ENCODE measurements at regions not wholly inside any gene's neighbourhood (a gene's known extent, or its start where the extent isn't known, plus 50 kb on each side); places are given as distances from the start of the nearest gene placed in this dataset.
"Not testable (repeated sequence)": the region's sequence is repeated elsewhere in the genome, so short reads cannot be mapped to it uniquely, and the experiment has no call there.

DNA sequence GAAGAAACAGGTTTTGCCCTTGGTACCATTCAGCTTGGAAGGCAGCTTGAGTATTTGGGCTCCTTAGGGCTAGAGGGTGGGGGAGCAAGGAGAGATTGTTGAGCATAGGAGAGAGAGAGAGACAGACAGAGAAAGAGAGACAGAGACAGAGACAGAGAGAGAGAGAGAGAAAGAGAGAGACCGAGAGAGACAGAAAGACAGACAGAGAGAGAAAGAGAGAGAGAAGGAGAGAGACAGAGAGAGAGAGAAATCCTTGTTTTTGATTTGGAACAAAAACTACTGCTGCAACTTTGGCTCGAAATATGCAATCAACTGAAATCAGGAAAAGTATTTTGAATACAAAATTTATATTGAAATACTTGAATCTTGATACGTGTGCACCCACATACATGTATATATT lies 85.8 kb upstream of the ZNF536 start:
- ChIA-PET CTCF (no interaction called here), POLR2A (no interaction called here)

DNA sequence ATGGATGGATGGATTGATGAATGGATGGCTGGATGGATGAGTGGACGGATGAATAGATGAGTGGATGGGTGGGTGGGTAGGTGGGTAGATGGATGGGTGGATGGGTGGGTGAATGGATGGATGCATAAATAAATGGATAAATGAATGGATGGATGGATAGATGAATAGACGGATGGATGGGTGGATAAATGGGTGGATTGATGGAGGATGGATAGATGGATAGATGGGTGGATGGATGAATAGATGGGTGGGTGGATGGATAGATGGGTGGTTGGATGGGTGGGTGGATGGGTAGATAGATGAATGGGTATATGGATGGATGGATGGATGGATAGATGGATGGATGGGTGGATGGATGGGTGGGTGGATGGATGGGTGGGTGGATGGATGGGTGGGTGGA lies 84.9 kb upstream of the ZNF536 start:
- ChIA-PET POLR2A (no interaction called here), CTCF (no interaction called here)

DNA sequence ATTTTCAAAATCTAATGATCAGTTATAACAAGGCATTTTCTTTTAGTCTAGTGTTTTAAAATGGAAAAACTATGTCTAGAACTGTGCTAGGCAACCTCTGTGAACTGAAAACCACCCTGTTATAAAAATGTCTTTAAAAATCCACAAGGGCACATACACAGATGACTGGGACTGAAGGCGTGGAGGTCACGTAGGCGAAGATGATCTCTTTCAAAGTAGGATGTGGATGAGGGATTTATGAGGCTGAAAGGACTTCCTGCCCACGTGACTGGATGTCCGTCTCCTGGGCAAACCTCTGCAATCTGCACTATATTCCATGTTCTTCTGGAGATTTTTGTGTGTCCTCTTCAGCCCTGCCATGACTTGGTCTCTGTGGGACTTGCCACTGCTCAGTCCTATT lies 84.2 kb upstream of the ZNF536 start:
- CTCF ChIA-PET, result no interaction called here
- POLR2A ChIA-PET, result no interaction called here

DNA sequence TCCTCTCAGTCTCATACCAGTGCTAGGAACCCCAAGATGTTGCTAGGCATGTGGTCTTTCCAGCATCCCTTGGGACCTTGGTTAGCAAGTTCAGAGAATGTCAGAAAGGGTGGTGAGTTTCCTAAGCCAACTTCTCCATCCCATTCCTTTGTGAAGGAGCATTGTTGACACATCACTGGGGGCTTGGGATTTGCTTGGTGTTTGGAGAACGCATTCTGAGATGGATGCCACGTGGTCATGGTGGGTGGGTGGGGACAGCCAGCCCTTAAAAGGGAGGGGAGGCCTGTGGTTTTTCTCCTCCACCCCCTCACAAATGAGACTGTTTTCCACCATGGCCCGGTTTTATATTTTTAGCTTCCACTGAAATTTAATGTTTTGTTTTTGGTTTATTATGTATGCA lies 83.3 kb upstream of the ZNF536 start:
- POLR2A ChIA-PET, result no interaction called here
- CTCF ChIA-PET, result no interaction called here

DNA sequence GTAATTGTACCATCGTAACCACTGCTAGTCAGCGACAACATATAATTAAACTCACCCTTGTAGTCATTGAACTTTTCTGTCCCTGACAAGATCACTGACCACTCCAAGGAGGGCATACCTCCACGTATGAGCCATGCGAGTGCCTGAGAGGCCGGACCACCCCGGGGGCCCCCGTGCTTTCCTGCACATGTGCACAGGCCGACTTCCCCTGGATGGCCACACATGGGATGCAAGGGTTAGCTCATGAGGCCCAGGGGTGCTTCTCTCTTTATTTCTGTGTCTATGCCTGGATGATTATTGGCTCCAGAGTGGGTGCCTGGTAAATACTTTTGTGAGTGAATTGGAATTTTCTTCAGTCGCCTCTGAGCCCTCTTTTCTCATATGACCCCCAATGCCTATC lies 82.8 kb upstream of the ZNF536 start:
- POLR2A ChIA-PET, result no interaction called here
- CTCF ChIA-PET, result no interaction called here

DNA sequence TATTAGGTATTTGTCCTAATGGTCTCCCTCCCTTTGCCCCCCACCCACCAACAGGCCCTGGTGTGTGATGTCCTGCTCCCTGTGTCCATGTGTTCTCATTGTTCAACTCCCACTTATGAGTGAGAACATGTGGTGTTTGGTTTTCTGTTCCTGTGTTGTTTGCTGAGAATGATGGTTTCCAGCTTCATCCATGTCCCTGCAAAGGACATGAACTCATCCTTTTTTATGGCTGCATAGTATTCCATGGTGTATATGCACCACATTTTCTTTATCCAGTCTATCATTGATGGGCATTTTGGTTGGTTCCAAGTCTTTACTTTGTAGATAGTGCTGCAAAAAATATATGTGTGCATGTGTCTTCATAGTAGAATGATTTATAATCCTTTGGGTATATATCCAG lies 81.4 kb upstream of the ZNF536 start:
- CTCF ChIA-PET, POLR2A ChIA-PET: not testable (repeated sequence)

DNA sequence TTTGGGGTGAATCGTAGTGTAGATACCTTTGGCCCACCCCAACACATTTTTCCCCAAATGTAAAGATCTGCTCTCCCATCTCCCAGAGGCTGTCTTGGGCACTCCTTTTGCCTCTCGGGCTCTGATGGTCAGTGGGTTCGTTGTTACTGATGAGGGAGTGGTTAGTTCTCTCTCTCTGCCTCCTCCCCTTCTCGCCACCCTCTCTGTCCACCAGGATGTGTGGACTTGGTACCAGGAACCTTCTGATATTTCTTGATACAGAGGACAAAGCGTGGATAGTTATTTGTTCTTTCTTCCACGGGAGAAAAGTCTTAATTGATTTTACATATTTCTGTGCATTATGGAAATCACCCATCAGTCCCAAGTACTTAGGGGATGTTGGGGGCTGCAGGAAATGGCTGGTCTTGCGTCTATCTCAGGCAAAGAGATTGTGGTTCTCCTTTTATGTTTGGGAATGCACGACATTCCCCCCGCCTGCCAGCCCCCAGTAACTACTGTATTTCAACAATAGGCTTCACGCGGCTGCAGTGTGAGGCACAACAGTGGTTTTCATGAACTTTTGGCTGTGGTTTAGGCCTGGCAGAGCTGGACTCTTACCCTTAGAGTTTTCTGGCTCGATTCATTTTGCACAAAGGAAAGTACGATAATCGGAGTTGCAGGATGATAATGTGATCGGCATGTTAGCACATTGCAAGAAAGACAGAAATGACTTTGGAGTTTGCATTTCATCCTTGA lies 79.0 kb upstream of the ZNF536 start:
- CTCF ChIA-PET, result no interaction called here

DNA sequence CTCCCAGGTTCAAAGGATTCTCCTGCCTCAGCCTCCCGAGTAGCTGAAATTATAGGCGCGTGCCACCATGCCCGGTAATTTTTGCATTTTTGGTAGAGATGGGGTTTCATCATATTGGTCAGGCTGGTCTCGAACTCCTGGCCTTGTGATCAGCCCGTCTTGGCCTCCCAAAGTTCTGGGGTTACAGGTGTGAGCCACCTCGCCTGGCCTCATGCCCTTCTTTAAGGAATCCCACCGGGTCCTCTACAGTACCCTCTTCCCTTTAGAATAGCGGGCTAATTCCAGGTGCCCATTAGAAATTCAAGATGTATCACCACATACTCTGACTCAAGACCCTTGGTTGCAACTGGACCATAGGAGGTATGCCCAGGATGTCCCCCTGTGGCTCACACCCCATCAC lies 74.2 kb upstream of the ZNF536 start:
- CTCF ChIA-PET, result no interaction called here
- POLR2A ChIA-PET, result no interaction called here

More for the DNA sequence above, 79.0 kb upstream of the ZNF536 start:
- POLR2A ChIA-PET, result no interaction called here

DNA sequence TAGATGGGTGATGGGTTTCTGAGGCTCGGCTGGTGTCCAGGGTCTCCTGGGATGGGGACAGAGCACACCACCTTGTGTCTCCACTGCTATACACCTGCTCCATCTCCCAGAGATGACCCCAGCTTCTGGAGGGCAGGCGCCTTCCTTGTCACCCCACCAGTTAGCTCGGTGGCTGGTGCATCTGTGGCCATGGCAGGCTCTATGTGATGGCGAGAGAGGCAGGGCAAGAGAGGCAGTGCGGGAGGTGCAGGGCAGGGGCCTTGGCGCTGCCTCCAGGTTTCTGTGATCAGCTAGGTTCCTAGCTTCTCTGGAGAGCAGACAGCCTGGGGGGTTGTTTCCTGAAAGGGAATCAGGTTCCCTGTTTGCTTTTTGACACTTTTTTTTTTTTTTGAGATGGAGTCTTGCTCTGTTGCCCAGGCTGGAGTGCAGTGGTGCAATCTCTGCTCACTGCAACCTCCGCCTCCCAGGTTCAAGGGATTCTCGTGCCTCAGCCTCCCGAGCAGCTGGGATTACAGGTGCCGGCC lies 69.0 kb upstream of the ZNF536 start:
- POLR2A ChIA-PET, result no interaction called here
- CTCF ChIA-PET, result no interaction called here

DNA sequence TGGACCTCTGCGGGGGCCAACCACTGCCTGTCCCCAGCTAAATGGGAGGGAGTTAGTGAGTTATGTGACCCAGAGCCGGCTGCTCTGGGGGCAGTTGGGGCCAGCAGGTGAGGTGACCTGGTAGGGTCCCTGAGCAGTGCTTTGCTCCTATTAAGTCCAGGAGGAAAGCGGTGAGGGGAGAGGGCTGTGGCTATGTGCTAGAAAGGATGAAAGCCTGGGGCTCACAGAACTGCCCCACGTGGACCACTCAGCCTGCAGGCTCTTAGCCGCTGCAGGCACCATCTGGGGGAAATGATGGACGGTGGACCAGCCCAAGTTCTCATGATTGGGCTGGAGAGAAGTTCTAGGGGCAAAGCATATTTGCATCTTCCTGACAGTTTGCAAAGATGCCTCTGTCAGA lies 67.6 kb upstream of the ZNF536 start:
- CTCF ChIA-PET, result no interaction called here
- POLR2A ChIA-PET, result no interaction called here

DNA sequence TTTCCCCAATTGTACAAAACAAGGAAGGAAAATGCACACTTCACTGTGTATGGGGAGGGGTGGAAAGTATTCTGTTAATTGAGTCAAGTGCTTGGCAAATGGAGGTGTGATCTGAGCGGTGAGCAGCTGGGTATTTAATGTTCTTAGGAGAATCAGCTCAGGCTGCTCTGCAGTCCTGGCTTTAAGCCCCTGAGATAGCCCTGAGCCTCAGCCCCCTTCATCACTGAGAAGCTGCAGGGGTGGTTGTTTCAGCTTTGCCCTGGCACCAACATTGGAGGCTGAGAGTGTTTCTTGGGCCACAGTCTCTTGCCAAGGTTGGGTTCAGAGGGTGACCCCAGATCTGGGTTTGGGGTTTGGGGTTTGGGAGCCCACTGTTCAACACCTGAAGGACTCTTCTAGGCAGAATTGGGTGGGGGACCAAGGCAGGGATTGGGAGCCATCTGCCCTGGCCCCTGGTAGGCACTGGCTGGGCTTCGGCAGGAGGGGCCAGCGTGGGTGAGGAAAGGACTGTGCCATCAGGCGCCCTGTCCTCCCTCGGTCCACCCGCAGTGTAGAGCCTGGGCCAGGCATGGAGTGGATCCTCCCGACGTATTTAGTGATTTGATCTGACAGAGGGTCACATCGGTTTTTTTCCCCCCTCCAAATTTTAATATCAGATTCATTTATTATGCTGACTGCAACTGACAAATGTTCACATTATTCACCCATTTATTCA lies 66.7 kb upstream of the ZNF536 start:
- POLR2A ChIA-PET, result no interaction called here
- CTCF ChIA-PET, result no interaction called here

DNA sequence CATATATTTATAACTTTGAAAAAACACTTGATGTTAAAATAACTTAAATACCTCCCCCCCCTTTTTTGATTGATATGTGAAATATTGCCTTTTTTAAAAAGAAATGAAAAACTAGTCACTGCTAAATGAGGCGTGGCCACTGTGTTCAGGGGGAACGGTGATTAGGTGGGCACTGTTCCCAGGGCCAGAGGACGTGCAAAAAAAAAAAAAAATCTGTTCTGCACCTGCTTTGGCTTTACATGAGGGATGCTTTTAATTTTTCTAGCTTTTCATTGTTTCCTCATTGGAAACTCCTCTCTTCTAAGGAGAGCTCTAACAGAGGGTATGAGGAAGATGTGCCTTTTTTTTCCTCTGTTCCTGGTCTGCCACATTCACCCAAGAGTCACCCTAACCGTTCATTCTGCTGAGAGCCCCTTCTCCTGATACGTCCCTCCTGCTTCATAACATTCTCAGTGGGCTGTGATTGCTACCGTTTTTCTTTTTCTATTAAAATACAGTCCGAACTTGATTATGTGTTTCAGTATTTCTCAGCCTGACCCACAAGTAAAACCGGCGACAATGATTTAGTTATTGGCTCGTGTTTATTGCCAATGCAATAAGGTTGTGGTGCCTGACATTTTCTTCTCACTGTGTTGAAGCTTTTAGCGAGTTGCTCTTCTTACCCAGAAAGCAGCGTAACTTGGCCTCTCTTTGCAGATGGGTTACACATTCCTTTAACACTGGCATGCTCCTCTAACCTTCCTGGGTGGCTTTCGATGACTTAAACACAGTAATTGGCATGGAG lies 64.8 kb upstream of the ZNF536 start:
- POLR2A ChIA-PET, result no interaction called here
- CTCF ChIA-PET, result no interaction called here

DNA sequence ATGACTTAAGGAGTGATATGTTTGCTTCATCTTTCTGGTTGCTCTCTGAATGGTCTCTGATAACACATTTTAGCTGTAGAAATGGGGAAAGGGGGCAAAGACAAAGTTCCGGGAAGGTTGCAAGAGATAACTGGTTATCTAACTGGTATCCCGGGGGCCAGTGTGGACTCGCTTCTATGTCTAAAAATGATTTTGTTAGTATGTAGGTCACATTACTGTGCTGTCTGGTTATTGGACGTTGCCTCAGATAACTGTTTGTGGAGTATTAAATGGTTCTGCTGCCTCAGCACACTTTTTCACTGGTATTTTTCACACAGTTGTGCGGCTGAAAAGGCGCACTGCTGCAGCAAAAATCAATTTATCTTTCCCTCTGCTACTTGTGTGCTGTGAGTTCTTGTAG lies 63.0 kb upstream of the ZNF536 start:
- ChIA-PET CTCF (no interaction called here), POLR2A (no interaction called here)

DNA sequence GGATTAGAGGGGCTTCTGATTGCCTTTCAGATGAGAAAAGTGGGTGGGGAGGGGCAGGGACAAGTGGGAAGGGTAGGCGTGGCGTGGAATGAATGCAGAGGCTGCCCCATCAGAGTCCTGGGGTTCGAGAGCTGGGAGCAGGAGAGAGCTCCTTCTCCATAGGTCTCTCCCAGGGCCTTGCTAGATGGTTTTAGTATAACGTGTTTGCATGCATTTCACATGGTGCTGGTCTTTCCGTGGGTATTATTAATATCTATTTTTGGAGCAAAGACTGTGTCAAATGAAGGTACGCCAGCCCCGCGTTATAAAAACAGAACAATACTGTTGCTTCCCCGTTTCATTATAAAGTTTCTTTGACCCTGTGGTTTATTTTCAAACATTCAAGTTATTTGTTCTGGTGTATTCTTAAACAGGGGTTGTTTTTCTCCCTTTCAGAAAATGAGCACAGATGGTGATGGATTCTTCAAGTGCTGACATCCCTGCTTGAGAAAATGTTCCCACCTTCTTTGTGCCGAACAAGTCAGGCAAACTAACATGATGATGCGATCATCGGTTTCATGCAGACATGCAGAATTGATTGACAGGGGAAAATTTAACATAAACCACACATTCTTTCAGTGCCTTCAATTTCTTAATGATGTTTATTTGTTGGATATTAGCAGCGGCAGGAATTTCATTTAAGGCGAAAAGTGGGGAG lies 62.1 kb upstream of the ZNF536 start:
- ChIA-PET CTCF (no interaction called here), POLR2A (no interaction called here)

DNA sequence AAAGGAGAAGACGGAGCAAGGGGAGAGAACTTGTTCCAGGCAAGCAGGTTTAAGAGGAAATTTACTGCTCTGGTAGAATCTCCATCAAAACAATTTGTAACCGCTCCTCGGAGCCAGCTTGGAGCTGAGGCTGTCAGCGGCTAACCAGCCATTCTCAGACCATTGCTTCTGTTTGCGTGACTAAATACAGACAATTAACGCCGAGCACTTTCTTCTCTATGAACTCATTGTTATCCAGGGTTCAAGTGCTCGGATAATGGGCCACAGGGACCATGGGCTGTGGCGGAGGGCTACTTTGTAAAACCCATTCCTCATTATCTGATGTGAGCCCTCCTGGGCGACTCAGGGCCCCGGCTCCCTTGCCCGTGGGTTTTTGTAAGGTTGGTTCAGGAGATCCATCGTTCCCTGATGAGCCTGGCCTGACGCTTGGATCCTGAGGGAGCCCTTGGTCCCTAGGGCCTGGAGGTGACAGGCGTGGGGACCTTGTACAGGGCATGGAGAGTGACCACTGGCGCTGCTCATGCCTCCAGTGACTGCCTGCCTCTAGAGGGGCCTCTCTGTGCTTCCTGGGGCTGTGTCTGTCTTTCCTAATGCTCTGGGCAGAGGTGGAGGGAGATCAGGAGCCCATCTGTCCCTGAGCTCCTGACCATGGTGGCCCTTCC lies 61.5 kb upstream of the ZNF536 start:
- POLR2A ChIA-PET, result no interaction called here
- CTCF ChIA-PET, result no interaction called here

DNA sequence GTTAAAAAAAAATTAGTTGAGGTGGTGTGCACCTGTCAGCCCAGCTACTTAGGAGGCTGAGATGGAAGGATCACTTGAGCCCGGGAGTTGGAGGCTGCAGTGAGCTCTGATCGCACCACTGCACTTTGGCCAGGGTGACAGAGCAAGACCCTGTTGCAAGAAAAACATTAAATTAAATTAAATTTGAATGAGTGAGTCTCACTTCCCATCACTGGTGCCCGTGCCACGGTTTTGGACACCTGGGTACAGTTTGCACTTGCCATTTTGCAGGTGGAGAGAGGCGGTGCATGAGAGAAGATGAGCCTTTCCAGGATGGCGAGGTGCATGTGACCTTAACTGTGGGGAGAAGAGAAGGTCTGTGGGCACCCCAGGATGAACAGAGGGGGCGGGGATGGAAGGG lies 60.3 kb upstream of the ZNF536 start:
- ChIA-PET CTCF (no interaction called here), POLR2A (no interaction called here)

DNA sequence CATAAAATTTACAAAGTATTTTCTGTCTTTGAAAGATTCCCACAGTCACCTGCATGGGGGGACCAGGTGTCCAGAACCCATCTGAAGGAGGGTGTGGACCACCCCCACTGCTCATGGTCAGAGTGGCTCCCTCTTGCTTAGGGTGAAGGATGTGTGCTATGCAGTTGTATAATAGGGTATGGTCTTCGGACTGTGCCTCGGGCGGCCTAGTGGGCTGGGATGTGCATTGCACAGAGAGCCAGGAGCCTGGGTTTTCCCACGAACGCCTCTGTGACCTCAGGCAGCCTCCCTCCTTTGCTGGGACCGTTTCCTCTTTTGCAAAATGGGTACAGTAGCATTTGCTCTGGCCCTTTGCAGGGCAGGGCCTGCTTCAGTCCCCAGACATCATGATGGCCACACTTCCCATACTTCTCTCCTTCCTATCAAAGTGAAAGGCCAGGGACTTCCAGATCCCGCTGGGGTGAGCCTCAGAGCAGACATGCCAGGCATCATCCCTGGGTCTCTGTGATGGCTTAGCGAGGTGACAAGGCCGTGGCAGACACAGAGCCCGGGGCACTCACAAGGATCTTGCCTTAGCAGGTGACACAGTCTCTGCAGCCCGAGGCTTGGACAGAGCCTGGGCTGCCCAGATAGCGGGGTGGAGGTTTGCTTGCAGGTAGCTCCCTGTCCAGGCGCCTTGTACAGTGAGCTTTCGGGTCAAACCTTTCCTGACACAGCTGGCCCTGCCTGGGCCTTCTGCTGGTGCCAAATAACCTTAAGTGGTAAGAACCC lies 59.4 kb upstream of the ZNF536 start:
- ChIA-PET CTCF (no interaction called here), POLR2A (no interaction called here)

DNA sequence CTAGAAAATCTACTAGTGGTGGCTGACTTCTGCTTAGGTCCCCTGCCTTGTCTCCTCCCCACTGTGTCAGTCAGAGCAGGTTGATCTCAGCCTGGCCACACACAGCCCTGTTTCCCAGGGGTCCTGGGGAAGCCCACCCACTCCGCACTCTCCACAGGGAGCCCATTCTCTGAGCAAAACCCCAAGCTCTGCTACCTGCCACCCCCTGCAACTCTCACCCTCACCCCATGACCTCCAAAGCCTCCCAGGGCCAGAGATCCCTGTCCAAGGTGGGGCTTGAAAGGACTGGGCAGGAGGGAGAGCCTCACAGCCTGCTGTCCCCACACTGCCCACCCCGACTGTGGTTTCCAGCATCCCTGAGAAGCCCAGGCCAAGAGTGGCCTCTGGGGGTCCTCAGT lies 58.8 kb upstream of the ZNF536 start:
- ChIA-PET POLR2A (no interaction called here), CTCF (no interaction called here)

DNA sequence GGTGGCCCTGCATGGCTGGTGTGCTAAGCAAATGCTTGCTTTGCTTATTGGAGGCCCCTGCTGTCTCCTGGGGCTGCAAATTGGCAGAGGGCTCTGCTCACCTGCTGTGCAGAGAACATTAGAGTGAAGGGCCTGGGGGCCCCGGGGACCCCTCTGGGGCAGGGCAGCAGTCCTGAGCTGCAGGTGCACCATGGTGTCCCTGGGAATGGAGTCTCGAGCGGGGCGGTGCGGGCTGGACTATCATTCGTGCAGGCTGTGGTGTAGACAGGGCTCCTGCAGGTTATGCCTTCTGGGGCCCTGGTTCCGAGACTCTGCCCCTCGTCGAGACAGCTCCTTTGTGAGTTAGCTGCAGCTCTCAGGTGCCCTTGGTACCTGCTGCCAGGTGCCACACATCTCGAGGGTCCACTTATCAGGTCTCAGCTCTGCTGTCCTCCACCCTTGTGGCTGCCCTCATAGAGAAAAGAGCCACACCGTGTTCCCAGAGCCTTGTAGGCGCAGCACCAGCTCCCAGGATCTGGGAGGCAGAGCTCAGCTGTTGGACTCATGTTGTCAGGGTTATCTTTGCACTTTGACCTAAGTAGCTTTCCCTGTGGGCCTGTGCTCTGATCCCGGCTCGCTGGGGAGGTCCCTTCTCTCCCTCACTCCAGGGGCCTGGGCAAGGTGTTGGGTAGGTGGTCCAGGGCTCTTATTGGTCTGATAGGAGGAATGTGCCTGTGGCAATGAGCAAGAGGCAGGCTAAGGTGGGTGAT lies 58.0 kb upstream of the ZNF536 start:
- ChIA-PET POLR2A (no interaction called here), CTCF (no interaction called here)

All from activated CD8-positive, alpha-beta memory T cell treated with anti-CD3 and anti-CD28 coated beads for 36 hours (primary cell).